Adrenal gland (tissue), 9 donors: ENCODE measurements at regions not wholly inside any gene's neighbourhood (a gene's known extent, or its start where the extent isn't known, plus 50 kb on each side); places are given as distances from the start of the nearest gene placed in this dataset.

Source experiments
- DNase-seq, 7 donors: peaks; one replicate each; pipeline ENCODE4 v3.0.0-alpha.2; 2019 to 2020
- H3K27ac ChIP-seq, 5 donors: fragments of 200-600 bp; sonication (generic) in 4 of 5; 1 replicate in 3 of 5; 2 replicates in 2 of 5; pipeline versions ENCODE4 v1.5.1 to v1.8.0; 2016 to 2020; ENCODE audit warnings: mild to moderate bottlenecking in 1 of 5
- H3K27me3 ChIP-seq: fragments of 200-600 bp; 2 replicates; pipeline ENCODE4 v1.8.0; 2021
- H3K36me3 ChIP-seq, 2 donors: fragments of 200-600 bp; replicated peaks in 1 of 2; 1 replicate in 1 of 2; 2 replicates in 1 of 2; pipeline versions ENCODE4 v1.5.1 to v1.8.0; 2018 to 2022
- H3K4me1 ChIP-seq, 2 donors: fragments of 200-600 bp; replicated peaks in 1 of 2; 1 replicate in 1 of 2; 2 replicates in 1 of 2; pipeline versions ENCODE4 v1.5.1 to v1.8.0; 2018 to 2021
- H3K4me3 ChIP-seq, 4 donors: fragments of 200-600 bp; sonication (generic) in 3 of 4; one replicate each; pipeline ENCODE4 v1.5.1; 2016 to 2018
- H3K9me3 ChIP-seq, 3 donors: fragments of 200-600 bp; sonication (generic) in 1 of 3; replicated peaks in 1 of 3; 1 replicate in 2 of 3; 2 replicates in 1 of 3; pipeline versions ENCODE4 v1.5.1 to v1.8.0; 2016 to 2021
- POLR2A ChIP-seq, 2 donors: fragments of 450-650 bp; IDR thresholded peaks; one replicate each; pipeline ENCODE4 v1.6.1; 2017; ENCODE audit warnings: antibody characterized with exemption in 2 of 2, mild to moderate bottlenecking in 2 of 2, moderate library complexity in 1 of 2
- WGBS, 4 donors: extraction: QIAGEN DNeasy Blood & Tissue Kit in 2 of 4; methylation state at CpG; one replicate each; pipeline versions ENCODE4 v1.1.5 to v1.1.7; 2013 to 2017; 5-methylcytosine and 5-hydroxymethylcytosine counted together
- intact Hi-C, 2 donors: fragments of 100-400 bp; cut with DNase I; formaldehyde crosslinking; loops; one replicate each; pipeline versions ENCODE4 v1.14.1 to v1.15.0; 2022 to 2023
- TF ChIP-seq, protein P1 (sequence below), 6 experiments: fragments of 450-650 bp in 4 of 6; fragments of 200-600 bp in 2 of 6; sonication (generic) in 1 of 6; IDR thresholded peaks; 1 replicate in 5 of 6; 2 replicates in 1 of 6; pipeline versions ENCODE4 v1.5.1 to v1.8.0; 2016 to 2021; ENCODE audit warnings: antibody characterized with exemption in 6 of 6, mild to moderate bottlenecking in 2 of 6, moderate library complexity in 1 of 6
- donor health status: healthy with polysubstance abuse.
- donor health status: Bipolar disorder and iron deficiency.
- donor health status: DM: yes; HTN: yes; CAD: no.
- donor health status: DM: no; HTN: no; CAD: no.
- donor health status: DM: no; HTN: no; CAD: no.

DNA sequence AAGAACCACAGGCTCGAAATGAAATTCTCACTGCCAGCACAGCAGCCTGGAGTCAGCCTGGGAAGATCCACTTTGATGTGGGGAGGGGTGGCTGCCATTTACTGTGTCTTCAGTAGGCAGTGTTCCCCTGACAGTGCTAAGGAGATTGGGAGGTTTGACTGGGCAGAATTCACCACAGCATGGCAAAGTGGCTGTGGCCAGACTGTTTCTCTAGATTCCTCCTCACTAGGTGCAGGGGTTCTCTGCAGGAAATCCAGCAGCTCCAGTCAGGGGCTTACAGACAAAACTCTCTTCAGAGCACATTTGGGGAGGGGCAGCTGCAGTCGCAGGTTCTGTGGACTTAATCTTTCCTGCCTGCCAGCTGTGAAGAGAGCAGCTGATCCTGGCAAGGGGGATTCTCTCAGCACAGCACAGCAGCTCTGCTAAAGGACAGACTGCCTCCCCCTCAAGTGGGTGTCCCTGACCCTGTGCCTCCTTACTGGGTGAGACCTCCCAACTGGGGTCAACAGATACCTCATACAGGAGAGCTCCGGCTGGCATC is 1174.0 kb downstream of the RAPGEF2 start:
- no peaks in the 10 kb centered on the region for H3K9me3 ChIP-seq
- H3K4me1 ChIP-seq, result no peaks in the 10 kb centered on the region
- intact Hi-C loops, result no loop called here
- H3K4me3 ChIP-seq, result no peak overlapping the region
- TF ChIP-seq, protein P1, sequence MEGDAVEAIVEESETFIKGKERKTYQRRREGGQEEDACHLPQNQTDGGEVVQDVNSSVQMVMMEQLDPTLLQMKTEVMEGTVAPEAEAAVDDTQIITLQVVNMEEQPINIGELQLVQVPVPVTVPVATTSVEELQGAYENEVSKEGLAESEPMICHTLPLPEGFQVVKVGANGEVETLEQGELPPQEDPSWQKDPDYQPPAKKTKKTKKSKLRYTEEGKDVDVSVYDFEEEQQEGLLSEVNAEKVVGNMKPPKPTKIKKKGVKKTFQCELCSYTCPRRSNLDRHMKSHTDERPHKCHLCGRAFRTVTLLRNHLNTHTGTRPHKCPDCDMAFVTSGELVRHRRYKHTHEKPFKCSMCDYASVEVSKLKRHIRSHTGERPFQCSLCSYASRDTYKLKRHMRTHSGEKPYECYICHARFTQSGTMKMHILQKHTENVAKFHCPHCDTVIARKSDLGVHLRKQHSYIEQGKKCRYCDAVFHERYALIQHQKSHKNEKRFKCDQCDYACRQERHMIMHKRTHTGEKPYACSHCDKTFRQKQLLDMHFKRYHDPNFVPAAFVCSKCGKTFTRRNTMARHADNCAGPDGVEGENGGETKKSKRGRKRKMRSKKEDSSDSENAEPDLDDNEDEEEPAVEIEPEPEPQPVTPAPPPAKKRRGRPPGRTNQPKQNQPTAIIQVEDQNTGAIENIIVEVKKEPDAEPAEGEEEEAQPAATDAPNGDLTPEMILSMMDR (IDR thresholded peaks at IDR 0.05), result no peak
- TF ChIP-seq POLR2A (IDR thresholded peaks at IDR 0.05), result no peak
- H3K27me3 ChIP-seq, result no peaks in the 10 kb centered on the region
- H3K36me3 ChIP-seq, result no peaks in the 10 kb centered on the region
- no peak for DNase-seq
- 40 to 57% (median 45%) methylated on average over 2 to 3 of the region's 3 CpGs for WGBS, 4 donors
- no peak overlapping the region for H3K27ac ChIP-seq

DNA sequence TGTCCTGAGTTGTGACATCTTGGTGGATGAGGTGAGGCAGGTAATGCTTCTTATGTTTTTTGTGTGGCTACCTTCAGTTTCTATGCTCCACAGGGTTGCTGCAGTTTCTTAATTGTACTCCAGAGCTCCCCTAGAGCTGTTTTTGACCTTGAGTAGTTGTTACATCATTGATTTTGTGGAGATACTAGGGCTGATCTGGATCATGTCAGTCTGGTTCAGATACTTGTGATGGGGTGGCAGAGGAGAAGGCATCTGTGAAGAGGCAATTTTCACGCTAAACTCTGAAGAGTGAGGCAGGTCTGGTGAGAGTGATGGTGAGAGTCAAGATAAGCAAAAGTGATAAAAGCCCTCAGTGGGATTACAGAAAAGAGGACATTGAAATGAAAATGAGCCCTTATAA is 1180.2 kb downstream of the RAPGEF2 start:
- WGBS, 4 donors, result 63 to 90% (median 67%) methylated on average over 1 of the region's 1 CpG
- H3K27me3 ChIP-seq, result no peaks in the 10 kb centered on the region
- TF ChIP-seq, protein P1 (IDR thresholded peaks at IDR 0.05), result no peak
- no peak for TF ChIP-seq POLR2A (IDR thresholded peaks at IDR 0.05)

DNA sequence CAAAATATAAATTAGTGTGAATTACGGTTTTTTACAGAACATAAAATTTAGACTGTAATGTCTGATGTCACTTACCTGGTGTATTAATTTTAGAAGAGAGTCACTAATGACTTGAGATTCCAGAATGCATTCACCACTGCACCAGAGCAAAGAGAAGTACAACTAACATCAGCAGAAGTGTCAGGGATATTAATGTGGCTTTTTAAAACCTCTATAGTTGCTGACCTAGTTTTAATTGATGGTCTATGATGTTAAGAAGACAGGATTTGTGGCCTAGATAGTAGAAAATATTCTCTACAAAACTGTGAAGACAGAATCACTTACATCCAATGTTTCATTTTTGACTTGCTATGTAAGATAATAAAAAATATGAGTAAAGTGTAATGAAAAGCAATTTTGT is 1181.6 kb downstream of the RAPGEF2 start:
- Histone ChIP-seq H3K27ac (no peak overlapping the region), H3K27me3 (no peaks in the 10 kb centered on the region), H3K4me3 (no peak overlapping the region), H3K9me3 (no peaks in the 10 kb centered on the region), H3K4me1 (no peaks in the 10 kb centered on the region), H3K36me3 (no peaks in the 10 kb centered on the region)
- no peak for TF ChIP-seq POLR2A (IDR thresholded peaks at IDR 0.05)
- TF ChIP-seq, protein P1 (IDR thresholded peaks at IDR 0.05), result no peak
- no peak for DNase-seq
- 58 to 70% (median 60%) methylated on average over 1 of the region's 1 CpG for WGBS, 4 donors
- intact Hi-C loops, result no loop called here

More for the DNA sequence above, 1180.2 kb downstream of the RAPGEF2 start:
- no peak overlapping the region for H3K4me3 ChIP-seq
- intact Hi-C loops, result no loop called here
- no peaks in the 10 kb centered on the region for H3K36me3 ChIP-seq
- no peaks in the 10 kb centered on the region for H3K9me3 ChIP-seq
- H3K4me1 ChIP-seq, result no peaks in the 10 kb centered on the region
- H3K27ac ChIP-seq, result no peak overlapping the region
- no peak for DNase-seq

DNA sequence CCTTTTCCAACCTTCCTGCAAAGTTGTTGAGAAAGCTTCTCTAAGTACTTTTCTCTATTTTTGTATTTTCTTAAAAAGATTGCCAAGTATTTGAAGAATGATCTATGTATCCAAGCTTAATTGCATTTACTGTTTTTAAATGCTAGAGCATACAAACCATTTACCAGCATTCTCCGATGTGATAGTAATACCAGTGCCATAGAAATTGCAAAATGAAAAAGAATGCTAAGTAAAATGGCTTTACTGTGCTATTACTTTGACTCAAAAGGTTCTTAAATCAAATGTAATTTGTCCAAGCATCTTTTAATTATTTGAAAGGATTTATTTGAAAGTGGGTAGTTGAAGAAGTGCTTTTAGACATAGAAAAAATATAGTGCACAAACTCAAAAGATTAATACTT is 1183.2 kb downstream of the RAPGEF2 start:
- 0 to 80% (median 23%) methylated on average over 1 of the region's 1 CpG for WGBS, 4 donors
- no peak for DNase-seq

More for the DNA sequence above, 1183.2 kb downstream of the RAPGEF2 start:
- no peaks in the 10 kb centered on the region for H3K27me3 ChIP-seq
- no peaks in the 10 kb centered on the region for H3K9me3 ChIP-seq
- H3K4me3 ChIP-seq, result no peak overlapping the region
- H3K36me3 ChIP-seq, result no peaks in the 10 kb centered on the region
- H3K4me1 ChIP-seq, result no peaks in the 10 kb centered on the region
- intact Hi-C loops, result no loop called here
- TF ChIP-seq POLR2A (IDR thresholded peaks at IDR 0.05), result no peak
- TF ChIP-seq, protein P1 (IDR thresholded peaks at IDR 0.05), result no peak
- no peak overlapping the region for H3K27ac ChIP-seq
